ENCODE measurements at regions not wholly inside any gene's neighbourhood (a gene's known extent, or its start where the extent isn't known, plus 50 kb on each side); places are given as distances from the start of the nearest gene placed in this dataset.

GRCh38 chr13:31452525-31452924, 252.8 kb downstream of the B3GLCT start:
- FAIRE-seq: no peak
- Histone ChIP-seq H3K4me3 (no peak overlapping the region), H3K9me3 (replicated peaks; ENCODE audit: control insufficient read depth, insufficient read depth, low read length) (no peaks in the 10 kb centered on the region), H3K79me2 (ENCODE audit: control insufficient read depth, insufficient read depth, low read length) (no peaks in the 10 kb centered on the region), H3K36me3 (ENCODE audit: control insufficient read depth in 2 of 2, insufficient read depth in 2 of 2, low read length in 1 of 2) (no peaks in the 10 kb centered on the region), H3K27me3 (replicated peaks in 1 of 2; ENCODE audit: control insufficient read depth in 2 of 2, insufficient read depth in 2 of 2, low read length in 1 of 2) (no peaks in the 10 kb centered on the region), H3K4me2 (ENCODE audit: control insufficient read depth, insufficient read depth) (no peak overlapping the region), H3K27ac (ENCODE audit: control insufficient read depth, insufficient read depth) (no peak overlapping the region), H3K9ac (ENCODE audit: control insufficient read depth, insufficient read depth, low read length) (no peak overlapping the region), H4K20me1 (ENCODE audit: control insufficient read depth, insufficient read depth) (no peaks in the 10 kb centered on the region), H2AFZ (ENCODE audit: control insufficient read depth, low read depth, low read length) (no peak overlapping the region), H3K4me1 (ENCODE audit: control insufficient read depth, insufficient read depth, low read length) (no peaks in the 10 kb centered on the region)
- in situ Hi-C loops (cut with MboI): no loop called here
- no TSS peak for BruUV-seq (replicated peaks)
- POLR2A ChIA-PET: no interaction called here
- TF ChIP-seq RELA (IDR thresholded peaks at IDR 0.05; ENCODE audit: borderline replicate concordance, partially characterized antibody) (no peak), TCF3 (IDR thresholded peaks at IDR 0.05; ENCODE audit: borderline replicate concordance, insufficient read depth, low read depth, low read length) (no peak), BACH1 (IDR thresholded peaks at IDR 0.05; ENCODE audit: borderline replicate concordance) (no peak), HDGF (IDR thresholded peaks at IDR 0.05) (no peak), MXI1 (IDR thresholded peaks at IDR 0.05; ENCODE audit: low read depth, low read length) (no peak), CHD2 (IDR thresholded peaks at IDR 0.05; ENCODE audit: borderline replicate concordance, low read depth, low read length) (no peak), BCLAF1 (IDR thresholded peaks at IDR 0.05) (no peak), EP300 (IDR thresholded peaks at IDR 0.05; ENCODE audit: borderline replicate concordance in 1 of 2, control insufficient read depth in 1 of 2, low read depth in 2 of 2, low read length in 2 of 2) (no peak), TAF1 (IDR thresholded peaks at IDR 0.05; ENCODE audit: borderline replicate concordance, low read depth, low read length) (no peak), ZNF207 (IDR thresholded peaks at IDR 0.05; ENCODE audit: borderline replicate concordance) (no peak), E2F8 (IDR thresholded peaks at IDR 0.05; ENCODE audit: low read depth, partially characterized antibody) (no peak), SPI1 (IDR thresholded peaks at IDR 0.05; ENCODE audit: borderline replicate concordance, insufficient read depth, low read depth, low read length) (no peak)
- CTCF ChIA-PET: no interaction called here
- ATAC-seq: no peak
- intact Hi-C loops (cut with micrococcal nuclease; ENCODE audit: unreplicated experiment): no loop called here
- no peak for DNase-seq (ENCODE audit: low read depth, low spot score)
- WGBS (ENCODE audit: insufficient coverage, insufficient replicate concordance, low lambda C conversion rate, missing lambda C conversion rate): 97% methylated on average over 2 of the region's 2 CpGs
- SMC1A ChIA-PET (ENCODE audit: uncharacterized antibody, unreplicated experiment): no interaction called here
- RAD21 ChIA-PET (ENCODE audit: unreplicated experiment): no interaction called here

Data from GM12878 (cell line).